ENCODE measurements at regions not wholly inside any gene's neighbourhood (a gene's known extent, or its start where the extent isn't known, plus 50 kb on each side); places are given as distances from the start of the nearest gene placed in this dataset.

DNA sequence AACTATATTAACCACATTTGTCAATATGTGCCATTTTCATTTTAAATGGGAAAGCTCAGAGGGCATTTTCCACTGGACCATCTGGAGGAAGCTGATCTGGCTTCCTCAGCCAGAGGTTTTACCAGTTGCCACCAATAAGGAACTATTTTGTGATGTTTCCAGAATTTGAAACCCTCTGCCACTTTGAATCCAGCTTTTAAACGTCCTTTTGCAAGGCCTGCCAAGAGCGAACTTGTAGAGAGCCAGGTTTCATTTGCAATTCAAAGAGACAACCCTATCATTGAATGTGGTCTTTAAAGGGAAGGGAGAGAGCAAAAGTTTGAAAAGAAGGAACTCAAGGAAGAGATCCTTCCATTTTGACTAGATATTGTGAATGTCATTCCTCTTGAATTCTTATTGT lies 123.3 kb upstream of the CHL1 start:
- no peaks in the 10 kb centered on the region for H3K27me3 ChIP-seq (ENCODE audit: control insufficient read depth, insufficient read depth, low read length, poor library complexity, severe bottlenecking)
- Mint-ChIP-seq H3K4me1 (no peaks in the 10 kb centered on the region), H3K9me3 (no peaks in the 10 kb centered on the region), H3K4me3 (no peak overlapping the region), H3K27me3 (ENCODE audit: insufficient read depth) (no peaks in the 10 kb centered on the region), H3K36me3 (ENCODE audit: low read depth) (no peaks in the 10 kb centered on the region), H3K27ac (no peak overlapping the region)
- DNase-seq, result no peak
- H3K4me3 ChIP-seq (ENCODE audit: low read length), result no peak overlapping the region
- 43% methylated on average over 2 of the region's 2 CpGs; no CpG with 5 or more reads in 1 of the 2 experiments for WGBS, 2 experiments (ENCODE audit: insufficient coverage in 1 of 2, insufficient read length in 1 of 2)
- H3K9ac ChIP-seq (ENCODE audit: extremely low read depth, low read length, poor library complexity, severe bottlenecking), result no peak overlapping the region
- H3K9me3 ChIP-seq (ENCODE audit: control insufficient read depth, low read length), result peaks cover 80% of the 10 kb centered on the region
- TF ChIP-seq, protein P1, sequence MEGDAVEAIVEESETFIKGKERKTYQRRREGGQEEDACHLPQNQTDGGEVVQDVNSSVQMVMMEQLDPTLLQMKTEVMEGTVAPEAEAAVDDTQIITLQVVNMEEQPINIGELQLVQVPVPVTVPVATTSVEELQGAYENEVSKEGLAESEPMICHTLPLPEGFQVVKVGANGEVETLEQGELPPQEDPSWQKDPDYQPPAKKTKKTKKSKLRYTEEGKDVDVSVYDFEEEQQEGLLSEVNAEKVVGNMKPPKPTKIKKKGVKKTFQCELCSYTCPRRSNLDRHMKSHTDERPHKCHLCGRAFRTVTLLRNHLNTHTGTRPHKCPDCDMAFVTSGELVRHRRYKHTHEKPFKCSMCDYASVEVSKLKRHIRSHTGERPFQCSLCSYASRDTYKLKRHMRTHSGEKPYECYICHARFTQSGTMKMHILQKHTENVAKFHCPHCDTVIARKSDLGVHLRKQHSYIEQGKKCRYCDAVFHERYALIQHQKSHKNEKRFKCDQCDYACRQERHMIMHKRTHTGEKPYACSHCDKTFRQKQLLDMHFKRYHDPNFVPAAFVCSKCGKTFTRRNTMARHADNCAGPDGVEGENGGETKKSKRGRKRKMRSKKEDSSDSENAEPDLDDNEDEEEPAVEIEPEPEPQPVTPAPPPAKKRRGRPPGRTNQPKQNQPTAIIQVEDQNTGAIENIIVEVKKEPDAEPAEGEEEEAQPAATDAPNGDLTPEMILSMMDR (conservative IDR thresholded peaks at IDR 0.05), result no peak
- H3K4me1 ChIP-seq (ENCODE audit: control insufficient read depth, insufficient read depth, low read length), result no peaks in the 10 kb centered on the region
- no peaks in the 10 kb centered on the region for H3K36me3 ChIP-seq (ENCODE audit: control insufficient read depth, insufficient read depth, low read length)
- H3K27ac ChIP-seq (ENCODE audit: low read depth, low read length), result no peak overlapping the region

DNA sequence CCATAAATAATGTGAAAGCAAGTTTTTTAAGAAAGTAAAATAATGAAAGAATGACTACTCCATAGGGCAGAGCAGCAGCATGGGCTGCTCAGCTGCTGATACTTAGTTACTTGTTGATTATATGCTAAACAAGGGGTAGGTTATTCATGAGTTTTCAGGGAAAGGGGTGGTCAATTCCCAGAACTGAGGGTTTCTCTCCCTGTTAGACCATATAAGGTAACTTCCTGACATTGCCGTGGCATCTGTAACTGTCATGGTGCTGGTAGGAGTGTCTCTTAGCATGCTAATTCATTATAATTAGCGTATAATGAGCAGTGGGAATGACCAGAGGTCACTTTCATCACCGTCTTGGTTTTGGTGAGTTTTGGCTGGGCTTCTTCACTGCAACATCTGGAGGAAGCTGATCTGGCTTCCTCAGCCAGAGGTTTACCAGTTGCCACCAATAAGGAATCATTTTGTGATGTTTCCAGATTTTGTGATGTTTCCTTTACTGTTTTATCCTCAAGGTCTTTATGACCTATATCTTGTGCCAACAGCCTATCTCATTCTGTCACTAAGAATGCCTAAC lies 121.8 kb upstream of the CHL1 start:
- DNase-seq, result no peak
- Mint-ChIP-seq H3K27ac (no peak overlapping the region), H3K36me3 (ENCODE audit: low read depth) (no peaks in the 10 kb centered on the region), H3K9me3 (no peaks in the 10 kb centered on the region), H3K4me3 (no peak overlapping the region), H3K4me1 (no peaks in the 10 kb centered on the region), H3K27me3 (ENCODE audit: insufficient read depth) (no peaks in the 10 kb centered on the region)
- Histone ChIP-seq H3K9ac (ENCODE audit: extremely low read depth, low read length, poor library complexity, severe bottlenecking) (no peak overlapping the region), H3K27ac (ENCODE audit: low read depth, low read length) (no peak overlapping the region), H3K36me3 (ENCODE audit: control insufficient read depth, insufficient read depth, low read length) (no peaks in the 10 kb centered on the region), H3K9me3 (ENCODE audit: control insufficient read depth, low read length) (peaks cover 89% of the 10 kb centered on the region), H3K27me3 (ENCODE audit: control insufficient read depth, insufficient read depth, low read length, poor library complexity, severe bottlenecking) (no peaks in the 10 kb centered on the region), H3K4me1 (ENCODE audit: control insufficient read depth, insufficient read depth, low read length) (no peaks in the 10 kb centered on the region), H3K4me3 (ENCODE audit: low read length) (no peak overlapping the region)
- TF ChIP-seq, protein P1 (conservative IDR thresholded peaks at IDR 0.05), result no peak
- WGBS, 2 experiments (ENCODE audit: insufficient coverage in 1 of 2, insufficient read length in 1 of 2), result 70 to 90% methylated on average over 2 to 3 of the region's 3 CpGs

DNA sequence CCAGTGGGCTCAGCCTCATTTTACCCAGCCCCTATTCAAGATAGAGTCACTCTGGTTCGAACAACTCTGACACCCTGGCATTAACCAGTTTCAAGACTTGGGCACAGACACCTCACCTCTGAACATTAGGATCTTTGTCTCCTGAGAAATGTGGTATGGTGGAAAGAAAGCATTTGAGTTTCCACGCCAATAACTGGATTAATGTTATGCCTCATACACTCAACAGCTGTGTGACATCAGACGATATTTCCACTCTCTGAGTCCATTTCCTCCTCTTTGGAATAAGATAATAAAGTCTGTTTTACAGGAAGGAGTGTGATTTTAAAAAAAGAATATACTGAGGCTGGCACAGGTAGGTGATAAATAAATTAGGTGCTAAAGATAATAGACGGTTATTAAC lies 121.3 kb upstream of the CHL1 start:
- DNase-seq, result no peak
- no peak overlapping the region for H3K4me3 ChIP-seq (ENCODE audit: low read length)
- H3K36me3 Mint-ChIP-seq (ENCODE audit: low read depth), result no peaks in the 10 kb centered on the region
- H3K4me1 ChIP-seq (ENCODE audit: control insufficient read depth, insufficient read depth, low read length), result no peaks in the 10 kb centered on the region
- no peak overlapping the region for H3K4me3 Mint-ChIP-seq
- no peaks in the 10 kb centered on the region for H3K27me3 Mint-ChIP-seq (ENCODE audit: insufficient read depth)
- H3K27me3 ChIP-seq (ENCODE audit: control insufficient read depth, insufficient read depth, low read length, poor library complexity, severe bottlenecking), result no peaks in the 10 kb centered on the region
- no peak overlapping the region for H3K27ac ChIP-seq (ENCODE audit: low read depth, low read length)
- no peak overlapping the region for H3K27ac Mint-ChIP-seq
- H3K9me3 Mint-ChIP-seq, result no peaks in the 10 kb centered on the region
- peaks cover 89% of the 10 kb centered on the region for H3K9me3 ChIP-seq (ENCODE audit: control insufficient read depth, low read length)
- TF ChIP-seq, protein P1 (conservative IDR thresholded peaks at IDR 0.05), result no peak
- 63 to 80% methylated on average over 1 to 4 of the region's 4 CpGs for WGBS, 2 experiments (ENCODE audit: insufficient coverage in 1 of 2, insufficient read length in 1 of 2)
- H3K9ac ChIP-seq (ENCODE audit: extremely low read depth, low read length, poor library complexity, severe bottlenecking), result no peak overlapping the region
- no peaks in the 10 kb centered on the region for H3K36me3 ChIP-seq (ENCODE audit: control insufficient read depth, insufficient read depth, low read length)
- no peaks in the 10 kb centered on the region for H3K4me1 Mint-ChIP-seq

All from endodermal cell (in vitro differentiated cells).